OCI-M1 (cell line): ENCODE measurements at regions not wholly inside any gene's neighbourhood (a gene's known extent, or its start where the extent isn't known, plus 50 kb on each side); places are given as distances from the start of the nearest gene placed in this dataset.

ENCODE experiments used
- DNase-seq: peaks from one replicate; lab custom pipeline; 2025; lab: John Stamatoyannopoulos, UW

DNA sequence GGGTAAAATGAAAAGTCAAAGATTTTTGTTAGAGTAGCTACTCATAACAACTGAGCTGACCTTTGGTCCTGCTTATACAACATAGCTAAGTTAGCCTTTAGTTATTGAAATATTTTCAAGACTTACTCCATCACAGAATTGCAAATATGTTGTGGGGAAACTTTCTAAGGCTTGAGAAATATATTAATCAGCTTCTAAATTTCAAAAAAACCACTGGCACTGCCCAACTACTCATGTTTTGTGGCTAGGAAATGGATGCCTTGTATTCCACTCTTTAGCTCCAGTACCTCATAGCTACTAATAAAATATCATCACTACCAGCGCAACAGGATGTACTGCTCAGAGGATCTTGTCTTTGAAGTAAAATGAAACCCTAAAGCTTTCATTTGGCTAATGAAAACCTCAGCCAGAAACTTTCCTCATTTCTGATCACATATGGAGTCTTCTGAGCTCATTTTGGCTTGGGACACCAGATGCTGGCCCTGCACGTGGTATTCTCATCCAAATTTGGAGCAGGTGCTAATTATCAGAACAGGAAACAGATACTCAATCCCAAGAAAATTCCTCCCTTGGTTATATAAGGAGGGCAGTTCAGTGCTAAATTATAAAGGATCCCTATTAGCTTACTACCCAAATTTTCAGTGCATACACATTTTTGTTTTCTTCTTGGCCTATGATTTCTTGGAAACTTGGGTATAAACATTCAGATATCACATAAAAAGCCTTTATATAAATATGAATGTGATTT, 690.7 kb downstream of the ADGRL2 start:
- DNase-seq, result no peak

DNA sequence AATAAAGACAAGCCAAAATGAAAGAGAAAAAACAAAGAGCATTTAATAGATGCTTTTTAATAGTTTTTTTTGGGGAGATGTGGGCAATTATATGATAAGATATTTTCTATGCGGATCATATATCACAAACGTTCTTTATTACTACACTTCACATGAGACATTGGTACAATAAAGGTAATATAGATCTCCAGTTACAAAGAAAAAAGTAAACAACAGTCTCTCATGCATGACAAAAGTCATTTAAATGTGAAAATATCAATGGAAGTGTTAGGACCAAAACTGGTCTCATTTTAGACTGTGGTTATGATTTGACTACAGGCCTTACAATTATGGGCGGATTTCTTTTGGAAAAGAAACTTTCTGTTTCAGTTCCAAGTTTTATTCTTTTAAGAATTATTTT, 687.0 kb downstream of the ADGRL2 start:
- no peak for DNase-seq

GRCh38 chr1:82486969-82487368, 686.2 kb downstream of the ADGRL2 start:
- DNase-seq, result no peak

DNA sequence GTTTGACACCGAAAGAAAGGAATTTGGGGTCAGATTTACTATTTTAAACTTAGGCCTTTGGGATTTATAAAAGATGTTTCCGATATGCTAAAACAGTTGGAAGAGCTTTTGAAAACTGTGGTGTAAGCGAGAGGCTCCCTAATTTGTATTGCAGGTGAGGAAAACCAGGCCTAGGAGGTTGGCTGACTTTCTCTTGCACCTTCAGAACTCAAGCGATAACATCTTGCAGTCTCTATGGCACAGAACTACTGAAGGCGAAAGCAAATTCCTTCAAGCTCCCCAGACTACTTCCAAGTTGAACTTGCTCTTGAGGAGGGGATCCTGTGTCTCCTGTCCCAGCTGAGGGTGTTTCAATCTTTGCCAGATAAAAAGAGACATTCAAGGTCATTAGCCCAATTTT, 685.7 kb downstream of the ADGRL2 start:
- DNase-seq, result no peak

GRCh38 chr1:82485591-82486369, 685.0 kb downstream of the ADGRL2 start:
- DNase-seq, result no peak

DNA sequence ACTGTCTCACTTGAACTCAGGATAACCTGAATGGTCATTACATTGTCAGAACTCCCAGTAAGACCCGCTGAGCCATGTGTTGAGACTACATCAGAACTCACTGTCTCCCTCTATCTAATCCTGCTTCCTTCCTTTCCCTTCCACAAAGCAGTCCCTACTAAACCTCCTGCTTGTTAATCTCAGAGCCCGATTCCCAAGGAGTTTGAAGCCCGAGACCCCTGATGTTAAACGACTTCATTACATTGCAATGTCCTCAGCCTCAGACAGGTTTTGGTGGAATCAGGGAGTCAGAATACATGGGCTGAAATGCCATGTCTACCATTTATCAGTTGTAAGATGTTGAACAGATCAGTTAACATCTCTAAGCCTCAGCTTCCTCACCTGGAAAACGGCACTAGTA, 682.4 kb downstream of the ADGRL2 start:
- DNase-seq, result no peak

- no peak for DNase-seq
Measured at GRCh38 chr1:82478916-82479315, 678.2 kb downstream of the ADGRL2 start.

DNA sequence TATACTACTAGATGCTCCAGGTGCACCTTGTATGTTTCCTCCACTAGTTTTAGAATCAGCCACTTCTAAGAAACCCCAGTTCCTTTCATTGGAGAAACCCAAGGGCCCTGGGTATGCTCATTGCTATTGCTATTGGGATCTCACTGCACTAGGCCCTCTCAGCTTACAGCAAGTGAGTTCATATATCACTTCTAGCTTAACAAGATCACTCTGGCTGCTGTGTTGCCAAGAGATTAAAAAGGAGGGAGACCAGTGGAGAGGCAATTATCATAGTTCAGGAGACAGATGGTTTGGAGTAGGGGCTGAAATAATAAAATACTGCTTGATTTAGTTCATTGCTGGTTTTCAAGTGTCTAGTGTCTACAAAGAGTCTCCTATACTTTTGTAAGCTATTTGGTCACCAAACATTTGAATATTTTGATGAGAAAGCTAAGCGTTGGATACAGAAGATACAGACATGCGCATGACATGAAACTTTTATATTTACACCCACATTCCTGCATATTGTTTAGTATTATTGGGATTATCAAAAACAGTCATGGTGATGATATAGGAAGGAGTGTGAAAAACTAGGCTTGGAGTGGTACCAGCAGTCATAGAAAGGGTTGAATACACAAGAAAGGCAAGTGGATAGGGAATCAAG, 671.9 kb downstream of the ADGRL2 start:
- DNase-seq, result no peak

DNA sequence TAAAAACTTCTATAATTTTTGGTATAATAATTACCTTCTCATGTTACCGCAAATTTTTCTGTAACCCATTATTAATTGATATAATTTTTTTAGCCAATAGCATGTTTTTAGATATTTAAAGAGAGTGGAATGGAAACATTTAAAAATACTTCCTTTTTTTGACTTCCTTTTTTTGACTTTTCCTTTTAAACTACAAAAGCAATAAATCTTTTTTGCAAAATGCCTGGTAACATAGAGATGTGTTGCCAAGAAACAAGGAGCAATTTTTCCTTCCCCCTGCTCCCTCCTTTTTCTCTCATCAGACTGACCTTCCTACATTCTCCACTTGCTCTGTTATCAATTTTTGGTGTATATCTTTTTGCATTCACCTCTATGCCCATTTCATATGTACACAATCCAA, 666.2 kb downstream of the ADGRL2 start:
- DNase-seq, result peak; percentile 71

DNA sequence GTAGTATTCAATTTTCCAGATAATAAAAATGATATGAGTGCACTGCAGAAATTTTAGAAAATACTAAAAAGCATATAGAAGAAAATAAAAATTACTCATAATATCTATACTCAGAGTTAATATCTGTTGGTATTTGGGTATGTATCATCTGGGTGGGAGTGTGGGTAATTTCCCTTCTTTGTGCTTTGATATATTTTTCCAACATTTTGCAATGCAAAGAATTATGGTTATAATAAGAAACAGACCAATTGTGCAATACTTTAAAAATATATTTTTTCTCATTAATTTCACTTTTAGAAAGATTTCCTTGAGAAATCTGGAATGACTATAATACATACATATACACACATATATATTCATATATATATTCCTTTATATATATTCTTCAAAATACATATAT, 665.7 kb downstream of the ADGRL2 start:
- DNase-seq, result no peak

DNA sequence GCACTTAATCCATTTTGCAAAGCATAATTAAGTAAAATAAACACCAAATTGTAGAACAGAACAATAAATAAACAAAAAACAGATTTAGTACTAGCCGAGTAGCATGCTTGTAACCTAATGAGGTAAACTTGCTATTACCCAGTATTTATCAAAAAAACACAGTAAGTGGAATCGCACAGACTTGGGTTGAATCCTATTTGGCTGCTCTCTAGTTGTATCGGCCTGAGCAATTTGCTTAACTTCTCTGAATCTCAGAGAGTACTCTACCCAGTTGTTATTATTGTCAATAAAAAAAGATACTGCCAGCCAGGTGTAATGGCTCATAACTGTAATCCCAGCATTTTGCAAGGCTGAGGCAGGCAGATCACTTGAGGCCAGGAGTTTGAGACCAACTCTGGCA, 664.3 kb downstream of the ADGRL2 start:
- DNase-seq, result no peak

GRCh38 chr1:82464362-82465001, 663.7 kb downstream of the ADGRL2 start:
- DNase-seq, result no peak

DNA sequence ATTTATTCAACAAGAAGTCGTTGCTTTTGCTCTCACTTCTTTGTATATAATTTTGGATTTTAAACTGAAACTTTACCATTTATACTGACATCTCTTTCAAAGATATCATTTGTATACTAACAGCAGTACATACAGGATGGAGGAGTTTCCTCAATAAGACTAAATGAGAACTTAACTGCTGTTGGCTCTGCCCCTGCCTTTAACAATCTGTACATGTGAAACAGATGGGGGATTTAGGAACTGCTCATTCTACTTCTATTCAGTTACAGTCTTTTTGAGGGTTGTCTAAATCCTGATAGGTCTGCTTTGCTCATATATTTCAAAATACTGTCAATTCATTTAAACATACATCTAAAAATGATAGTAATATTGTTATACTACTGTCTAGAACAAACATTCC, 663.2 kb downstream of the ADGRL2 start:
- DNase-seq, result no peak

- no peak for DNase-seq
Measured at GRCh38 chr1:82462366-82462765, 661.6 kb downstream of the ADGRL2 start.

GRCh38 chr1:82455342-82455741, 654.6 kb downstream of the ADGRL2 start:
- no peak for DNase-seq

DNA sequence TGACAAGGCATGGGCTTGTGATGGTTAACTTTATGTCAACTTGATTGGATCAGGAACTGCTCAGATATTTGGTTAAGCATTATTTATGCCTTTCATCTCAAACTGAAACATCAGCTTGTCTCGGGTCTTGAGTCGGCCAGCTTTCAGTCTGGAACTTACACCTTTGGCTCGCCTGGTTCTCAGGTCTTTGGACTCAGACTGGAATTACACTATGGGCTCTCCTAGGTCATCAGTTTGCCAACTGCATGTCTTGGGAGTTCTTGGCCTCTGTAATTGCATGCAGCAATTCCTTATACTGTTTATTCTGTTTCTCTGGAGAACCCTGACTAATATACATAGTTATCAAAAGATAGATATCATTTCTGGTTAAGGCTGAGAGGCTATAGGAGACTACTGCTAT, 653.7 kb downstream of the ADGRL2 start:
- no peak for DNase-seq

DNA sequence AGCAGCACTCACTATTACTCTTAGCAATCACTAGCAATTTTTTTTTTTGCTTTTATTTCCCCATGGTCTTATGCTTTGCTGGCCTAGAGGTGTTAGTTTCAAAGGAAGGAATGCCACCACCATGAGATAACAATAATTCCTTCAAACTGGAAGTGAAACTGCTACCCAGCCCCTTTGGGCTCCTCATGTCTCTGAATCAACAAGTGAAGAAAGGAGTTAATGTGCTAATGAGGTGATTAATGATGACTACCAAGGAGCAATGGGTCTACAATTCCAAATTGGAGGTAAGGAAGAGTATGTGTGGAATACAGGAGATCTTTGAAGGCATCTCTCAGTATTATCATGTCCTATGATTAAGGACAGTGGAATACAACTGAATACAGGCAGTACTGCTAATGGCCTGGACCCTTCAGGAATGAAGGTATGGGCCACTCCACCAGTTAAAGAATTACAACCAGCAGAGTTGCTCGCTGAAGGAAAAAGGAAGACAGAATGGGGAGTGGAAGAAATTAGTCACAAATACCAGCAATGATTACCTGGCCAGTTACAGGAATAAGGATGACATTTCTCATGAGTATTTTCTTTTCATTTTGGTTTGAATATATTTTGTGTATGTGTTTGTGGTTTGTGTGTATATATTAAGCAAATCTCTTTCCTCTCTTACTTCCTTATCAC, 652.9 kb downstream of the ADGRL2 start:
- DNase-seq, result no peak

DNA sequence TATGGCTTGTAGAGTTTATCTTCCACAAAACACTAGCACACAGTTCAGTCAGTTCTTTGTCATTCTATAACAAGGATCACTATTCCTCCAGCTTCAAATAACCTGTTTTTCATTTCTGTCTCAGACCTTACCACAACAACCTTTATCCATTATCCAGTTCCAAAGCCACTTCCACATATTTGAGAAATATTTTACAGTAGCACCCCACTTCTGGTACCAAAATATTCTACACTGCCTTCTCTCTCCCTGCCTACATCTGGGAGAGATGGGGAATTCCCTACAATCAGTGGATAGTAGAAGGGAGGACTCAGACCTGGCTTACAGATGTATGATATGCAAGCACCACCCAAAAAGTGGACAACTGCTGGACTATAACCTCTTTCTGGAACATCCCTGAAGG, 651.4 kb downstream of the ADGRL2 start:
- no peak for DNase-seq

DNA sequence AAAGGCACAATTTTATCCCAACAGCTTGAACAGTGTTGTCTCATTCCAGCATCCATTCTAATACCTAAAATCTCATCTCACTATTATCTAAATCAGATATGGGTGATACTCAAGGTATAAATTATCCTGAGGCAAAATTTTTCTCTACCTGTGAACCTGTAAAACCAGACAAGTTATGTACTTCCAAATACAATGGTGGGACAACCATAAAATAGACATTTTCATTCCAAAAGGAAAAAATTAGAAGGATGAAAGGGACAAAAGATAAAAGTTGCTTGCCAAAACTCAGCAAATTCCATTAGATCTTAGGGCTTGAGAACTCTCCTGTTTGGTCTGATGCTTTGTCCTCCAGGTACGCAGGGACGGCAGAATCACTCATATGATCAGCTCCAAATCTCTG, 650.5 kb downstream of the ADGRL2 start:
- DNase-seq, result no peak

- DNase-seq, result no peak
Measured at GRCh38 chr1:82449506-82450057, 648.8 kb downstream of the ADGRL2 start.

- DNase-seq, result no peak
Measured at GRCh38 chr1:82446955-82447354, 646.2 kb downstream of the ADGRL2 start.

DNA sequence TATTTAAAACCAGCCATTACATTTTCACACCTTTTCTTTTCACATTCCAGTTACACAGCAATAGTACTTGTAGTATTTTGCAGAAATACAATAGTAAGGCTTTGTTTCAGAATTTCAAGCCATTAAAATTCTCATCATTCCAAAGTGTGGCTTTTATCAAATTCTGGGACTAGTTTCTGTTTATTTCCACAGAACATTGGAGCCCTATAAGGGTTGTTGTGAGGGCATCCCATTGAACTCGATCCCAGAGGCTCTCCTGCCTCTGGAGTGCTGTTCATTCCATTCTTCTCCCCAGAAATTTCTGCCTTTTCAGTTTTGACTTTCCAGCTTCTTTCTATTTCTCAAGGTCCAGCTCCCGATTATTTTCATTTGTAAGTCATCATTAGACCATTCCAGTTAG, 645.5 kb downstream of the ADGRL2 start:
- no peak for DNase-seq
